ENCODE measurements at regions not wholly inside any gene's neighbourhood (a gene's known extent, or its start where the extent isn't known, plus 50 kb on each side); places are given as distances from the start of the nearest gene placed in this dataset.

GRCh38 chr6:84618836-84619235 lies 145.6 kb downstream of the TBX18 start:
- Histone ChIP-seq H3K27me3 (no peaks in the 10 kb centered on the region), H3K27ac (no peak overlapping the region), H3K36me3 (no peaks in the 10 kb centered on the region), H3K4me3 (no peak overlapping the region), H3K4me1 (no peaks in the 10 kb centered on the region), H3K9me3 (peaks cover 0 to 12% (median 0%) of the 10 kb centered on the region in 4 donors)
- intact Hi-C loops (cut with DNase I; ENCODE audit: low total_unique reads), result no loop called here
- no peak for DNase-seq
- WGBS, 5 donors, result 28 to 54% (median 43%) methylated on average over 6 of the region's 6 CpGs
- TF ChIP-seq POLR2A (IDR thresholded peaks at IDR 0.05) (no peak), CTCF (IDR thresholded peaks at IDR 0.05) (no peak), EP300 (IDR thresholded peaks at IDR 0.05) (no peak), POLR2AphosphoS5 (IDR thresholded peaks at IDR 0.05) (no peak)

- no peaks in the 10 kb centered on the region for H3K27me3 ChIP-seq
- no peak for DNase-seq
- peaks cover 0 to 12% (median 0%) of the 10 kb centered on the region in 4 donors for H3K9me3 ChIP-seq
- no peaks in the 10 kb centered on the region for H3K4me1 ChIP-seq
- no peak overlapping the region for H3K27ac ChIP-seq
- no peak overlapping the region for H3K4me3 ChIP-seq
- no peaks in the 10 kb centered on the region for H3K36me3 ChIP-seq
- no peak for TF ChIP-seq POLR2A (IDR thresholded peaks at IDR 0.05)
- TF ChIP-seq POLR2AphosphoS5 (IDR thresholded peaks at IDR 0.05), result no peak
- no peak for TF ChIP-seq CTCF (IDR thresholded peaks at IDR 0.05)
- no peak for TF ChIP-seq EP300 (IDR thresholded peaks at IDR 0.05)
- intact Hi-C loops (cut with DNase I; ENCODE audit: low total_unique reads), result no loop called here
- WGBS, 5 donors, result 51 to 56% (median 55%) methylated on average over 8 of the region's 8 CpGs
These were observed 146.2 kb downstream of the TBX18 start for GRCh38 chr6:84618046-84618752.

- 78 to 88% (median 86%) methylated on average over 2 of the region's 2 CpGs for WGBS, 5 donors
- Histone ChIP-seq H3K4me1 (no peaks in the 10 kb centered on the region), H3K27ac (no peak overlapping the region), H3K36me3 (no peaks in the 10 kb centered on the region), H3K4me3 (no peak overlapping the region), H3K9me3 (no peaks in the 10 kb centered on the region), H3K27me3 (no peaks in the 10 kb centered on the region)
- intact Hi-C loops (cut with DNase I; ENCODE audit: low total_unique reads), result no loop called here
- DNase-seq, result no peak
- TF ChIP-seq POLR2A (IDR thresholded peaks at IDR 0.05) (no peak), CTCF (IDR thresholded peaks at IDR 0.05) (no peak), EP300 (IDR thresholded peaks at IDR 0.05) (no peak), POLR2AphosphoS5 (IDR thresholded peaks at IDR 0.05) (no peak)
These were observed 148.4 kb downstream of the TBX18 start for GRCh38 chr6:84615987-84616386.

- TF ChIP-seq POLR2A (IDR thresholded peaks at IDR 0.05) (no peak), CTCF (IDR thresholded peaks at IDR 0.05) (no peak), POLR2AphosphoS5 (IDR thresholded peaks at IDR 0.05) (no peak), EP300 (IDR thresholded peaks at IDR 0.05) (no peak)
These were observed 149.1 kb downstream of the TBX18 start for GRCh38 chr6:84615113-84615850.

More at GRCh38 chr6:84615113-84615850, 149.1 kb downstream of the TBX18 start:
- Histone ChIP-seq H3K36me3 (no peaks in the 10 kb centered on the region), H3K9me3 (no peaks in the 10 kb centered on the region), H3K4me1 (no peaks in the 10 kb centered on the region), H3K27me3 (no peaks in the 10 kb centered on the region), H3K27ac (no peak overlapping the region), H3K4me3 (no peak overlapping the region)
- intact Hi-C loops (cut with DNase I; ENCODE audit: low total_unique reads), result no loop called here
- DNase-seq, result no peak
- 70 to 95% (median 79%) methylated on average over 2 of the region's 2 CpGs for WGBS, 5 donors

All from stomach (tissue), 8 donors.